Adrenal gland (tissue), 9 donors: ENCODE measurements at regions not wholly inside any gene's neighbourhood (a gene's known extent, or its start where the extent isn't known, plus 50 kb on each side); places are given as distances from the start of the nearest gene placed in this dataset.

ENCODE experiments used
- DNase-seq, 7 donors: peaks; one replicate each; pipeline ENCODE4 v3.0.0-alpha.2; 2019 to 2020
- H3K27ac ChIP-seq, 5 donors: fragments of 200-600 bp; sonication (generic) in 4 of 5; 1 replicate in 3 of 5; 2 replicates in 2 of 5; pipeline versions ENCODE4 v1.5.1 to v1.8.0; 2016 to 2020; ENCODE audit warnings: mild to moderate bottlenecking in 1 of 5
- H3K27me3 ChIP-seq: fragments of 200-600 bp; 2 replicates; pipeline ENCODE4 v1.8.0; 2021
- H3K36me3 ChIP-seq, 2 donors: fragments of 200-600 bp; replicated peaks in 1 of 2; 1 replicate in 1 of 2; 2 replicates in 1 of 2; pipeline versions ENCODE4 v1.5.1 to v1.8.0; 2018 to 2022
- H3K4me1 ChIP-seq, 2 donors: fragments of 200-600 bp; replicated peaks in 1 of 2; 1 replicate in 1 of 2; 2 replicates in 1 of 2; pipeline versions ENCODE4 v1.5.1 to v1.8.0; 2018 to 2021
- H3K4me3 ChIP-seq, 4 donors: fragments of 200-600 bp; sonication (generic) in 3 of 4; one replicate each; pipeline ENCODE4 v1.5.1; 2016 to 2018
- H3K9me3 ChIP-seq, 3 donors: fragments of 200-600 bp; sonication (generic) in 1 of 3; replicated peaks in 1 of 3; 1 replicate in 2 of 3; 2 replicates in 1 of 3; pipeline versions ENCODE4 v1.5.1 to v1.8.0; 2016 to 2021
- POLR2A ChIP-seq, 2 donors: fragments of 450-650 bp; IDR thresholded peaks; one replicate each; pipeline ENCODE4 v1.6.1; 2017; ENCODE audit warnings: antibody characterized with exemption in 2 of 2, mild to moderate bottlenecking in 2 of 2, moderate library complexity in 1 of 2
- WGBS, 4 donors: extraction: QIAGEN DNeasy Blood & Tissue Kit in 2 of 4; methylation state at CpG; one replicate each; pipeline versions ENCODE4 v1.1.5 to v1.1.7; 2013 to 2017; 5-methylcytosine and 5-hydroxymethylcytosine counted together
- intact Hi-C, 2 donors: fragments of 100-400 bp; cut with DNase I; formaldehyde crosslinking; loops; one replicate each; pipeline versions ENCODE4 v1.14.1 to v1.15.0; 2022 to 2023
- TF ChIP-seq, protein P1 (sequence below), 6 experiments: fragments of 450-650 bp in 4 of 6; fragments of 200-600 bp in 2 of 6; sonication (generic) in 1 of 6; IDR thresholded peaks; 1 replicate in 5 of 6; 2 replicates in 1 of 6; pipeline versions ENCODE4 v1.5.1 to v1.8.0; 2016 to 2021; ENCODE audit warnings: antibody characterized with exemption in 6 of 6, mild to moderate bottlenecking in 2 of 6, moderate library complexity in 1 of 6
- donor health status: healthy with polysubstance abuse.
- donor health status: Bipolar disorder and iron deficiency.
- donor health status: DM: yes; HTN: yes; CAD: no.
- donor health status: DM: no; HTN: no; CAD: no.
- donor health status: DM: no; HTN: no; CAD: no.

DNA sequence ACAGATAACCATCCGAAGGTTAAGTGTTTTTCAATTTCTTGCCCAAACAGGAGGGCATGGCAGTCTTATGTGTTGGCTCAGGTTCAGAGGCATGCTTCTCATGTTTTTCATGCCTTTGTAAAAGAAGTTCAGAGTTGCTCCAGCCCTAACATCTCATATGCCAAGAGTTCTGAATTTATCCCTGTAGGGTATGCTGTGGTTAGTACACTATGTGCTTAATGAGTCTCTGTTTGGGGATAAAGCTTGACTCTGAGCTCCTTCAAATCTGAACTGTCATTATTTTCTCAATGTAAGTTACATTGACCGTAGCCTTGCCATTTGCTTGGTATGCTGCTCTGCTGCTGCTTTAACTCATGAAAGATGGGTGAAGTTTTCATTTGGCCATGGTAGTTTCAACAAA lies 67.9 kb upstream of the PNPT1 start:
- intact Hi-C loops = loop anchor here in 1 of 2 donors (10.0 kb wide), 1 partner anchor 263 kb away; no protein-coding TSS in a partner anchor
- peak overlapping the region in 1 of 5 donors; percentile 29 for H3K27ac ChIP-seq
- H3K4me1 ChIP-seq = no peaks in the 10 kb centered on the region
- H3K9me3 ChIP-seq = no peaks in the 10 kb centered on the region
- H3K4me3 ChIP-seq = no peak overlapping the region
- 67 to 77% (median 72%) methylated on average over 2 of the region's 2 CpGs for WGBS, 4 donors
- TF ChIP-seq POLR2A (IDR thresholded peaks at IDR 0.05) = no peak
- TF ChIP-seq, protein P1, sequence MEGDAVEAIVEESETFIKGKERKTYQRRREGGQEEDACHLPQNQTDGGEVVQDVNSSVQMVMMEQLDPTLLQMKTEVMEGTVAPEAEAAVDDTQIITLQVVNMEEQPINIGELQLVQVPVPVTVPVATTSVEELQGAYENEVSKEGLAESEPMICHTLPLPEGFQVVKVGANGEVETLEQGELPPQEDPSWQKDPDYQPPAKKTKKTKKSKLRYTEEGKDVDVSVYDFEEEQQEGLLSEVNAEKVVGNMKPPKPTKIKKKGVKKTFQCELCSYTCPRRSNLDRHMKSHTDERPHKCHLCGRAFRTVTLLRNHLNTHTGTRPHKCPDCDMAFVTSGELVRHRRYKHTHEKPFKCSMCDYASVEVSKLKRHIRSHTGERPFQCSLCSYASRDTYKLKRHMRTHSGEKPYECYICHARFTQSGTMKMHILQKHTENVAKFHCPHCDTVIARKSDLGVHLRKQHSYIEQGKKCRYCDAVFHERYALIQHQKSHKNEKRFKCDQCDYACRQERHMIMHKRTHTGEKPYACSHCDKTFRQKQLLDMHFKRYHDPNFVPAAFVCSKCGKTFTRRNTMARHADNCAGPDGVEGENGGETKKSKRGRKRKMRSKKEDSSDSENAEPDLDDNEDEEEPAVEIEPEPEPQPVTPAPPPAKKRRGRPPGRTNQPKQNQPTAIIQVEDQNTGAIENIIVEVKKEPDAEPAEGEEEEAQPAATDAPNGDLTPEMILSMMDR (IDR thresholded peaks at IDR 0.05) = no peak
- peaks cover 4% of the 10 kb centered on the region for H3K27me3 ChIP-seq
- H3K36me3 ChIP-seq = no peaks in the 10 kb centered on the region
- no peak for DNase-seq

DNA sequence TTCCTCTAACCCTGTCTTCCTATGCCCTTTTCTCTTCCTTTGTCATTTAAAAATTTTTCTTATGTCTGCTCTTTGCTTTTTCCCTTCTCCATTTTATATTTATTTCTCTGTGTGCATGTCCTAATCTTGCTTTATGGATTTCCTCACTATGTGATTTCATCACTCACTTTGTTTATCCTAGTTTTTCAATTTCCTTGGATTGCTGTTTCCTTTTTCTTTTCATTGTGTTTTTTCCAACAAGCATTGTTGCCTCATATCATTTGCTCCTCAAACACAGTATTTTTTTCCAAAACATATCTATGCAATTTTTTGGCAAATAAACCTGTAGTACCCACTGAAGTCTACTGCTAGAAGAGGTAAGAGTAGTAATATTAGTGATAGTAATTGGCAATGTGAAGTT lies 67.4 kb upstream of the PNPT1 start:
- Histone ChIP-seq H3K4me3 (no peak overlapping the region), H3K27ac (peak overlapping the region in 1 of 5 donors; percentile 29), H3K9me3 (no peaks in the 10 kb centered on the region), H3K36me3 (no peaks in the 10 kb centered on the region), H3K27me3 (peaks cover 4% of the 10 kb centered on the region), H3K4me1 (no peaks in the 10 kb centered on the region)
- no peak for DNase-seq
- intact Hi-C loops = loop anchor here in 1 of 2 donors (10.0 kb wide), 1 partner anchor 264 kb away; no protein-coding TSS in a partner anchor
- TF ChIP-seq, protein P1 (IDR thresholded peaks at IDR 0.05) = no peak
- TF ChIP-seq POLR2A (IDR thresholded peaks at IDR 0.05) = no peak

DNA sequence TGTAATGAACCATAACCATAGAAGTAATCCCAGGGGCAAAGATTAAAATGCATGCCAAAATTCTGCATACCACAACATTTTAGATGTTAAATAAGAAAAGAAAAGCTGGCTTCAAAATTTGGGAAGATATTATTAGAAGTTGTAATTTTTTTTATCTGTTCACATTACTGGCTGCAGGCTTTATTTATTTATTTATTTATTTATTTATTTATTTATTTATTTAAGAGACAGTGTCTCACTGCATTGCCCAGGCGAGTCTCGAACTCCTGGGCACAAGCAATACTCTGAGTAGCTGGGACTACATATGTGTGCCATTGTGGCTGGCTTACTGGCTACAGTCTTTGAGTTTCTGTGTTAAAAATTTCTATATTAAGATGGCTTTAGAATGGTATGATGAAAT lies 66.5 kb upstream of the PNPT1 start:
- no peaks in the 10 kb centered on the region for H3K9me3 ChIP-seq
- intact Hi-C loops = loop anchor here in 1 of 2 donors (10.0 kb wide), 1 partner anchor 265 kb away; no protein-coding TSS in a partner anchor
- no peaks in the 10 kb centered on the region for H3K4me1 ChIP-seq
- H3K27me3 ChIP-seq = peaks cover 4% of the 10 kb centered on the region
- no peak overlapping the region for H3K4me3 ChIP-seq
- TF ChIP-seq, protein P1 (IDR thresholded peaks at IDR 0.05) = no peak
- TF ChIP-seq POLR2A (IDR thresholded peaks at IDR 0.05) = no peak
- 79 to 96% (median 91%) methylated on average over 2 of the region's 2 CpGs for WGBS, 4 donors
- no peak for DNase-seq
- H3K36me3 ChIP-seq = no peaks in the 10 kb centered on the region
- no peak overlapping the region for H3K27ac ChIP-seq

DNA sequence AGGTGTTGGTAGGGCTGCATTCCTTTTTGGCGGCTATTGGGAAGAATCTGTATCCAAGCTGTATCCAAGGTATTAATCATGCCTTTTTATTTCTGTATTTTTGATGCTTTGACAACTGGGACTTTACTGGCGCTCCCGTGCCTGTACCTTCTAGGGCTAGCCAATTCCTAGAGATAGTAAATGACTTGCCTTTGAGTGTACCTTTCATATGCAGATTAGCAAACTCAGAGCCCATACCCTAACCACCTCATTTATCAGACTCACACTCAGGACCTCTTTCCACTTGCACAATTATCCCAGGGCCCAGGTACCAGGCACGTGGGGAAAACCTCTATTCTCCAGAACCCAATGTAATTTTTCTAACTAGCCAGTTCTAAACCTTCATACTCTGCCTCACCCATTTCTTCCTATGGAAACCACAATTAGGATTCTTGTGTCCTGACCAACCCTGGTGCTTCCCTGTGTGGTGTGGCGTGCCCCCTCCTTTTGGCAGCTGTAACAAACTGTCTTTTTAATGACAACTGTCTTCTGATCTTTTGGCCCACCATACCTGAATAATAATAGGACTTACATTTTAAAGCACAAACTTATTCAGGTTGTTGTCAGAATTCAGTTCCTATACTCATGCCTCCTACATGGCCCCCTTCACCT lies 65.8 kb upstream of the PNPT1 start:
- DNase-seq = no peak
- no peaks in the 10 kb centered on the region for H3K9me3 ChIP-seq
- H3K4me3 ChIP-seq = no peak overlapping the region
- H3K27ac ChIP-seq = no peak overlapping the region
- TF ChIP-seq, protein P1 (IDR thresholded peaks at IDR 0.05) = no peak
- no peak for TF ChIP-seq POLR2A (IDR thresholded peaks at IDR 0.05)
- WGBS, 4 donors = 65 to 75% (median 72%) methylated on average over 5 of the region's 5 CpGs
- no peaks in the 10 kb centered on the region for H3K36me3 ChIP-seq
- intact Hi-C loops = no loop called here
- H3K27me3 ChIP-seq = peaks cover 4% of the 10 kb centered on the region
- H3K4me1 ChIP-seq = no peaks in the 10 kb centered on the region
